HG03159 (cell line): ENCODE measurements at regions not wholly inside any gene's neighbourhood (a gene's known extent, or its start where the extent isn't known, plus 50 kb on each side); places are given as distances from the start of the nearest gene placed in this dataset.
A peak's percentile ranks its signal among the peaks of the same experiment; 100 is the strongest.

Experiments used
- ATAC-seq: cut with Tn5 transposase; IDR thresholded peaks from one replicate; pipeline ENCODE4 v1.9.1; 2021; ENCODE audit warnings: mild to moderate bottlenecking, moderate library complexity; ENCODE audit not compliant: unreplicated experiment

- peak; percentile 55 for ATAC-seq
Observed at GRCh38 chr6:98782772-98783171, 51.6 kb upstream of the POU3F2 start.

- no peak for ATAC-seq
Observed at GRCh38 chr6:98783578-98783977, 50.8 kb upstream of the POU3F2 start.
